Erythroblast (primary cell): ENCODE measurements at regions not wholly inside any gene's neighbourhood (a gene's known extent, or its start where the extent isn't known, plus 50 kb on each side); places are given as distances from the start of the nearest gene placed in this dataset.

Experiments
- GATA1 ChIP-seq: IDR thresholded peaks from 2 replicates; pipeline ENCODE4 v1.6.1; 2011; ENCODE audit warnings: low read depth, mild to moderate bottlenecking, control low read depth, low read length, moderate library complexity
- POLR2A ChIP-seq: IDR thresholded peaks from 2 replicates; pipeline ENCODE4 v1.6.1; 2011; ENCODE audit warnings: mild to moderate bottlenecking, low read length

GRCh38 chr4:79473439-79473724, 65.4 kb upstream of the GK2 start:
- TF ChIP-seq POLR2A (no peak), GATA1 (no peak)
